ENCODE measurements at regions not wholly inside any gene's neighbourhood (a gene's known extent, or its start where the extent isn't known, plus 50 kb on each side); places are given as distances from the start of the nearest gene placed in this dataset.

- no peak for TF ChIP-seq POLR2A (IDR thresholded peaks at IDR 0.05; ENCODE audit: low read depth, low read length)
- TF ChIP-seq POLR2AphosphoS5 (IDR thresholded peaks at IDR 0.05; ENCODE audit: low read depth, low read length), result no peak
- no peak for TF ChIP-seq TAF1 (IDR thresholded peaks at IDR 0.05; ENCODE audit: low read depth, low read length)
- no peak for TF ChIP-seq POU2F2 (IDR thresholded peaks at IDR 0.05; ENCODE audit: low read depth, low read length)
These were observed 412.2 kb downstream of the ZFHX3 start for GRCh38 chr16:72635694-72636093.

Data from GM12891 (cell line).